Ishikawa (cell line): ENCODE measurements at regions not wholly inside any gene's neighbourhood (a gene's known extent, or its start where the extent isn't known, plus 50 kb on each side); places are given as distances from the start of the nearest gene placed in this dataset.

Experiments used
- CEBPB ChIP-seq: IDR thresholded peaks from 2 replicates; pipeline ENCODE4 v1.6.1; 2012
- CREB1 ChIP-seq: IDR thresholded peaks from 2 replicates; pipeline ENCODE4 v1.6.1; 2012; ENCODE audit warnings: low read depth
- EGR1 ChIP-seq: IDR thresholded peaks from 2 replicates; pipeline ENCODE4 v1.6.1; 2012
- EP300 ChIP-seq: IDR thresholded peaks from 2 replicates; pipeline ENCODE4 v1.6.1; 2012; ENCODE audit warnings: borderline replicate concordance
- FOXM1 ChIP-seq: IDR thresholded peaks from 2 replicates; pipeline ENCODE4 v1.6.1; 2012; ENCODE audit warnings: low read depth, borderline replicate concordance
- NFIC ChIP-seq: IDR thresholded peaks from 2 replicates; pipeline ENCODE4 v1.6.1; 2012
- RAD21 ChIP-seq: IDR thresholded peaks from 2 replicates; pipeline ENCODE4 v1.6.1; 2012; ENCODE audit warnings: low read depth
- TAF1 ChIP-seq: IDR thresholded peaks from 2 replicates; pipeline ENCODE4 v1.6.1; 2012; ENCODE audit warnings: low read depth, mild to moderate bottlenecking
- TCF12 ChIP-seq: IDR thresholded peaks from 2 replicates; pipeline ENCODE4 v1.6.1; 2012; ENCODE audit warnings: low read depth
- TEAD4 ChIP-seq: IDR thresholded peaks from 2 replicates; pipeline ENCODE4 v1.6.1; 2012
- YY1 ChIP-seq: IDR thresholded peaks from 2 replicates; pipeline ENCODE4 v1.6.1; 2012; ENCODE audit warnings: low read depth
- ZBTB7A ChIP-seq: IDR thresholded peaks from 2 replicates; pipeline ENCODE4 v1.6.1; 2012; ENCODE audit warnings: low read depth
- TF ChIP-seq, protein P1 (sequence below): IDR thresholded peaks from 2 replicates; pipeline ENCODE4 v1.6.1; 2012
- TF ChIP-seq, protein P2 (sequence below): IDR thresholded peaks from 2 replicates; pipeline ENCODE4 v1.6.1; 2012
- TF ChIP-seq, protein P3 (sequence below): IDR thresholded peaks from 2 replicates; pipeline ENCODE4 v1.6.1; 2012; ENCODE audit warnings: low read depth, mild to moderate bottlenecking

DNA sequence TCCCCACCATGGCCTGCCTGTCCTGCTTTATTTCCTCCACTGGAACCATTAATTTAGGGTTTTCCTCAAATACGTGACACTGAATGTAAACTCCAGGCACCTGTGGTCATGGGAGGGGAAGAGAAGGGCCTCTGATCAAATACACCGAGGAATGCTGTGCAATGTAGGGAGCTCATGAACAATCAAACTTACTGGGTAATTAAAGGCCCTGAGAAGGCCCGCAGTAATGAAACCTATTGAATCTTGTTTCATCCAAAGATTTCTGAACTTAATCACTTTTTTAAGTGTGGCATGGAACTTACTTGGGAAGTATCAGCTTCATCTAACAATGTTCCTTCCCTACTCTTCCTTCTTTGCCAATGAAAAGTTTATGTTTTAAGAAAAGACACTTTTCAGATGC lies 299.8 kb downstream of the MIAT start:
- TF ChIP-seq CREB1 (no peak), ZBTB7A (no peak), YY1 (no peak)

DNA sequence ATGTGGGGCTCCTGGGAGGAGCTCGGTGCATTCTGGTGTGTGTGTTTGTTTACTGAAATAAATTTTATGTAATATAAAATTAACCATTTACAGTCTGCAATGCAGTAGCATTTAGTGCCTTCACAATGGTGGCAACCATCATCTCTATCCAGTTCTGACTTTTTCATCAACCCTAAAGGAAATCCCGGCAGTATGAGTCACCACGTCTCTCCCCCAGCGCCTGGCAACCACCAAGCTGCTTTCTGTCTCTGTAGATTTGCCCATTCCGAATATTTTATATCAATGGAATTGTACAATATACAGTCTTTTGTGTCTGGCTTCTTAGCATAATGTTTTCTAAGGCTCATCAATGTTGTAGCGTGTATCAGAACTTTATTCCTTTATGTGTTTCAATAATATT lies 300.5 kb downstream of the MIAT start:
- TF ChIP-seq TAF1 (no peak), EGR1 (no peak), NFIC (no peak)
- TF ChIP-seq, protein P1, sequence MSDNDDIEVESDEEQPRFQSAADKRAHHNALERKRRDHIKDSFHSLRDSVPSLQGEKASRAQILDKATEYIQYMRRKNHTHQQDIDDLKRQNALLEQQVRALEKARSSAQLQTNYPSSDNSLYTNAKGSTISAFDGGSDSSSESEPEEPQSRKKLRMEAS = no peak
- TF ChIP-seq, protein P2, sequence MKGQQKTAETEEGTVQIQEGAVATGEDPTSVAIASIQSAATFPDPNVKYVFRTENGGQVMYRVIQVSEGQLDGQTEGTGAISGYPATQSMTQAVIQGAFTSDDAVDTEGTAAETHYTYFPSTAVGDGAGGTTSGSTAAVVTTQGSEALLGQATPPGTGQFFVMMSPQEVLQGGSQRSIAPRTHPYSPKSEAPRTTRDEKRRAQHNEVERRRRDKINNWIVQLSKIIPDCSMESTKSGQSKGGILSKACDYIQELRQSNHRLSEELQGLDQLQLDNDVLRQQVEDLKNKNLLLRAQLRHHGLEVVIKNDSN = no peak
- TF ChIP-seq, protein P3, sequence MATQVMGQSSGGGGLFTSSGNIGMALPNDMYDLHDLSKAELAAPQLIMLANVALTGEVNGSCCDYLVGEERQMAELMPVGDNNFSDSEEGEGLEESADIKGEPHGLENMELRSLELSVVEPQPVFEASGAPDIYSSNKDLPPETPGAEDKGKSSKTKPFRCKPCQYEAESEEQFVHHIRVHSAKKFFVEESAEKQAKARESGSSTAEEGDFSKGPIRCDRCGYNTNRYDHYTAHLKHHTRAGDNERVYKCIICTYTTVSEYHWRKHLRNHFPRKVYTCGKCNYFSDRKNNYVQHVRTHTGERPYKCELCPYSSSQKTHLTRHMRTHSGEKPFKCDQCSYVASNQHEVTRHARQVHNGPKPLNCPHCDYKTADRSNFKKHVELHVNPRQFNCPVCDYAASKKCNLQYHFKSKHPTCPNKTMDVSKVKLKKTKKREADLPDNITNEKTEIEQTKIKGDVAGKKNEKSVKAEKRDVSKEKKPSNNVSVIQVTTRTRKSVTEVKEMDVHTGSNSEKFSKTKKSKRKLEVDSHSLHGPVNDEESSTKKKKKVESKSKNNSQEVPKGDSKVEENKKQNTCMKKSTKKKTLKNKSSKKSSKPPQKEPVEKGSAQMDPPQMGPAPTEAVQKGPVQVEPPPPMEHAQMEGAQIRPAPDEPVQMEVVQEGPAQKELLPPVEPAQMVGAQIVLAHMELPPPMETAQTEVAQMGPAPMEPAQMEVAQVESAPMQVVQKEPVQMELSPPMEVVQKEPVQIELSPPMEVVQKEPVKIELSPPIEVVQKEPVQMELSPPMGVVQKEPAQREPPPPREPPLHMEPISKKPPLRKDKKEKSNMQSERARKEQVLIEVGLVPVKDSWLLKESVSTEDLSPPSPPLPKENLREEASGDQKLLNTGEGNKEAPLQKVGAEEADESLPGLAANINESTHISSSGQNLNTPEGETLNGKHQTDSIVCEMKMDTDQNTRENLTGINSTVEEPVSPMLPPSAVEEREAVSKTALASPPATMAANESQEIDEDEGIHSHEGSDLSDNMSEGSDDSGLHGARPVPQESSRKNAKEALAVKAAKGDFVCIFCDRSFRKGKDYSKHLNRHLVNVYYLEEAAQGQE = no peak

DNA sequence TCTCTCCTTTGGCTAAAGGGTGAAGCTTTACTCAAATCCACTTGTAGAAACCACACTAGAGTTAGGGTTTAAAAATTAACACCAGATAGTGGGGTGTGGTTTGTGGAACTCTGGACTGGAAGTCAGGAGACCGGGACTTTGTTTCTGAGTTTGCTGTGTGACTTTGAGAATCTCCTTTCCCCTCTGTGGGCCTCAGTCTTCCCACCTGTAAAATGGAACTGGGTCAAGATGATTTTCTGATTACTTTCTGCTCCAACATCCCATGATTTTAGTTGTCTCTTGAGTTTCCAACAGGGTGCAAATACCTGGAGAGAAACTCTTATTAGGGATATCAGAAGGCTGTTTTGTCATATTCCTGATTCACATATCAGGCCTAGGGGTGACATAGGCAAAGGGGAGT lies 301.0 kb downstream of the MIAT start:
- TF ChIP-seq RAD21 = no peak
- TF ChIP-seq TEAD4 = no peak
- no peak for TF ChIP-seq EGR1
- TF ChIP-seq CREB1 = no peak
- TF ChIP-seq, protein P1 = no peak
- TF ChIP-seq NFIC = no peak
- TF ChIP-seq EP300 = no peak
- TF ChIP-seq TCF12 = no peak
- TF ChIP-seq TAF1 = no peak
- TF ChIP-seq, protein P3 = no peak
- no peak for TF ChIP-seq YY1
- no peak for TF ChIP-seq FOXM1
- TF ChIP-seq CEBPB = no peak
- no peak for TF ChIP-seq ZBTB7A
- TF ChIP-seq, protein P2 = no peak

DNA sequence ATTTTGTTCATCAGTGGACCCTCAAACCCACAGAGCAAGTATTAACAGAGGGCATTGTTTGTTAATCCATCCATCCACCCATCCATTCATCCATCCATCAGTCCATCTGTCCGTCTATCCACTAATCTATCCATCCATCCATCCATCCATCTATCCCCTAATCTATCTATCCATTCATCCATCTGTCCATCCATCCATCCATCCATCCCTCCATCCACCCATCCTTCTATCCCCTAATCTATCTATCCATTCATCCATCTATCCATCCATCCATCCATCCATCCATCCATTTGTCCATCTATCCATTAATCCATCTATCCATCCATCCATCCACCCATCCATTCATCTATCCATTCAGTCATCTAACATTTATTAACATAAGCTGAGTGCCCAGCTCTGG lies 307.3 kb downstream of the MIAT start:
- no peak for TF ChIP-seq EGR1
- TF ChIP-seq CEBPB = no peak

DNA sequence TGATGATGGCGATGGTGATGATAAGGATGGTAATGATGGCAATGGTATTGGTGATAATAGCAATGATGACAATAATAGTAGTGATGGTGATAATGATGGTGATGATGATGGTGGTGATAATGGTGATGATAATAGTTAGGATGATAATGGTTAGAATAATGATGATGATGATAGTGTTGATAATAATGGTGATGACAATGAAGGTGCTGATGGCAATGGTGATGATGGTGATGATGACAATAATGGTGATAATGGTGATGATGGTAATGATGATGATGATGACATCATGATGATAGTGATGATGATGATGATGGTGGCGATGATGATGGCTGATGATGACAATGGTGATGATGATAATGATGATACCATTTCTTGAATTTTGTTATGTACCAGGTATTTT lies 309.9 kb downstream of the MIAT start:
- TF ChIP-seq TEAD4 = no peak
- TF ChIP-seq, protein P2 = no peak

DNA sequence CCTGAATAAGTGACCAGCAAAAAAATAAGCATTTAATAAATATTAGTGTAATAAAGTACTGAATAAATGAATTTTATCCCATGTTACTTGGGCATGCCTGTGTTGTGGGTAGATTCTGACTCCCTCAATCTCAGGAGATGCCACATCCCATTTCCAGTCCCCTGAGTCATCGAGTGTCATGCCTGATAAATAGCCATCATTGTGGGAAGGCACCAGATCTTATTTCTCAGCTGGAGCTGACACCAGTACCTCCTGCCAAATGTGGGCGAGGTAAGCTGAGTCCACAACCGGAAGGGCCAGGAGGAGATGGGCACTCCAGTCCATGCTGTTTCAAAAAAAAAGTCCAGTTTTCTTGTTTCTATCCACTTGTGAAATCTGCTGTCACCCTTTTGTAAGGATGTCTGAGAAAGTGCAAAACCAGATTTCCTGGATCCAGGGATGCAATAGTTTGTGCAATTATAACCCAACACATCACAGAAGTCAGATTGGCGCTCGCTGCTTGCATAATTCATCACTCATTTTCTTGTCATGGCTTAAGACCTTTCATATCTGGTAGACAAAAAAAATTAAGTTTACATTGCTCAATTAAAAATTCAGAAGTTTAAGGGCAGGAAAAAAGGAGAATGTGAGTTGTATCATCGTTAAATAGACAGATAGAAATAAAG lies 311.6 kb downstream of the MIAT start:
- no peak for TF ChIP-seq TEAD4
- TF ChIP-seq CEBPB = no peak
- no peak for TF ChIP-seq FOXM1

DNA sequence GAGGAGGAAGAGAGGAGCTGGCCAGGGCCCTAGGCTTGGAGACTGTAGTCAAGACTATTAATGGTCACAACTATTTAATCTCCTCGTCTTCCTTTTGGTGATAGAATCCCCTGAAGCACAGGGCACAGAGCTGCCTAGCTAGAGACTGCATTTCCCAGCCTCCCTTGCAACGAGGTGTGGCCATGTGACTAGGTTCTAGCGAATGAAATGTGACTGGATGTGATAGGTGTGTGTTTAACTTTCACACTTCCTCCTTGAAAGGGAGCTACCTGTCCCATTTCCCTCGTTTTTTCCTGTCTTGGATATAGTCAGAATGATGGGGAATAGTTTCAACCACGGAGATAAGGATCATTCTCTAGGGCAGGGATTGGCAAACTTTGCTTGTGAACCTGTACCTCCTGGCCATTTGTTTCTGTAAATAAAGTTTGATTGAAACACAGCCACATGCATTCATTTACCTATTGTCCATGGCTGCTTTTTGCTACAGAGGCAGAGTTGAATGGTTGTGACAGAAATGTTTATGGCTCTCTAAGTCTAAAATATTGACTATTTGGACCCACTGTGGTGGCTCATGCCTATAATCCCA lies 313.5 kb downstream of the MIAT start:
- TF ChIP-seq ZBTB7A (no peak), CEBPB (no peak)
- TF ChIP-seq, protein P2 = peak; percentile 80
